GM11168 (cell line): ENCODE measurements at regions not wholly inside any gene's neighbourhood (a gene's known extent, or its start where the extent isn't known, plus 50 kb on each side); places are given as distances from the start of the nearest gene placed in this dataset.
"Not testable (repeated sequence)": the region's sequence is repeated elsewhere in the genome, so short reads cannot be mapped to it uniquely, and the experiment has no call there.

Experiments
- in situ Hi-C: fragments of 300-500 bp; cut with MboI; formaldehyde crosslinking; loops from one replicate; pipeline ENCODE4 v1.12.0; 2022; ENCODE audit warnings: low sequenced_read_pairs; ENCODE audit not compliant: unreplicated experiment

DNA sequence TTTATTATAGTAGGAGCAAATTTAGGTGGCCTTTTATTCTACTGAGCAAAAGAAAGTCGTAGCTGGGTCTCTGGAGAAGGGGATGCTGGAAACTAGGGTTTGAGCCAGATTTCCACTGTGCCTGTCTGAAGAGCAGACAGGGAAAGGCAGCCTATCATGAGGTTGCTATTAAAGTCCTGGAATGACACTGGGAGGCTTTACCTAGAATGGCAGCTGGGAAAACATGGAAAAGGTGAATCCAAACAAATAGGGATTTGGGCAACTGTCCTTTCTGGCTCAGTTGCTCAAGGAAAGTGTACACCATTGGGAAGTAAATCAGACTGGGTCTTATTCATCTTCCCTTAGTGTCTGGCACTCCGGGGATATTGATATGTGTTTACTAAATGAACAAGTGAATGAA, 154.6 kb downstream of the MTX2 start:
- in situ Hi-C loops: no loop called here

DNA sequence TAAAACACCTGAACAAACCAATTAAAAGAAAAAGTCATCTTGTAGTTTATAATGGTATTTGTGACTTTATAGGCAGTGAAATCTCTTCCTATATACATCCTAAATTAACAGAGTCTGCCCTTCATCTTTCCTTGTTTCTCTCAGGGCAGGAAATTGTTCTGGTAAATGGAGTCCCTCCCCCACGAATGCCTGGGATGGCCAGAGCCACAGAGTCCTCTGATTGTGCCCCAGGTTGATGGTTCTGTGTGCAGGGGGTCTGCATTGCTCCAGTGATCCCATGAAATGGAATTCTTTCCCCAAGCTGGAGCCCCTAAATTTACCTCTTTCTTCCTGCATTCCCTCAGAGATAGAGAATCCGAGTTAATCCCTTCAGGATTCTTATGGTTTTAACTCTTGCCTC, 155.5 kb downstream of the MTX2 start:
- in situ Hi-C loops: no loop called here

DNA sequence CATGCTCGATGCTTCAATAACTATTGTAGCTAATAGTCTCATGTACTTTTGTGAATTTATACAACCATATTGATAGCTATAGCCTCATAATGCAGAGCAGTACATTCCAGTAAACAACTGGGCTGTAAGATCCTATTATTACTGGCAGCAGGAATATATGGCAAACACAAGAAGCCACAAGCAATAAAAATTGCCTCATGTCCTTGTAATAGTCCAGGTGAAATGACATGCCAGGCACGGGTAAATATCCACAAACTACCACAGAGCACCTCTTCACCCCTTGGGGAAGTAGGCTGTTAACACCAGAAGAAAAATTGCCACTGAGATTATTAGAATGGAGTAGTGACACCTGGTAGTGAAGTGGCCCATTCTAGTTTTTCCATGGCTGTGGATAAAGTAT, 158.3 kb downstream of the MTX2 start:
- in situ Hi-C loops: no loop called here

DNA sequence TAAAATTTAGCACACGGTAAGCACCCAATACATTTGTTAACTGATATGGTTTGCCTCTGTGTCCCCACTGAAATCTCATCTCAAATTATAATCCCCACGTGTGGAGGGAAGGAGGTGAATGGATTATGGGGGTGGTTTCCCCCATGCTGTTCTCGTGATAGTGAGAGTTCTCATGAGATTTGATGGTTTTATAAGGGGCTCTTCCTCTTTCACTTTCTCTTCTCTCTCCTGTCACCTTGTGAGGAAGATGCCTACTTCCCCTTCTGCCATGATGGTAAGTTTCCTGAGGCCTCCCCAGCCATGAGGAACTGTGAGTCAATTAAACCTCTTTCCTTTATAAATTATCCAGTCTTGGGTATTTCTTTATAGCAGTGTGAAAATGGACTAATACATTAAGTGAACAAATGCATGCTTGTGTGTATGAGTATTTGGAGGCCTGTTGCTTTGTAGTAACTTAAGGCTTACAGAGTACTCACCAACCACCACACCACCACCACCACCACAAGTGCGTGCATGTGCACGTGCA, 159.8 kb downstream of the MTX2 start:
- in situ Hi-C loops: not testable (repeated sequence)

DNA sequence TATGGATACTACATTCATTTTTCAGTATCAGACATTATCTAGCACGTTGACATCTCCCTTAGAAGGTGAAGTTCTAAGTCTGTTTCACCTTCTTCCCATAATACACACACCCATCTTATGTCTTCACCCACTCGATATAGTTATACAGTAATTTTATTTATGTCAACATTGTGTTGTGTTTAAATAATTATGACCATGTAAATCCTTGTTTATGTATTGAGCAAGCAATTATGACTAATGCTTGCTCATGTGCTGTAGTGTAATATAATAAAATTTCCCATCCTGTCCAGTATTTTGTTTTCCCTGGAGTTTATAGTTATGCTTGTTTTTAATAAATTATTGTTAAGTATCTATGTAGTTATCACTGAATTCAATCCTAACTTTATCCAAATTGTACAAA, 163.2 kb downstream of the MTX2 start:
- in situ Hi-C loops: no loop called here

DNA sequence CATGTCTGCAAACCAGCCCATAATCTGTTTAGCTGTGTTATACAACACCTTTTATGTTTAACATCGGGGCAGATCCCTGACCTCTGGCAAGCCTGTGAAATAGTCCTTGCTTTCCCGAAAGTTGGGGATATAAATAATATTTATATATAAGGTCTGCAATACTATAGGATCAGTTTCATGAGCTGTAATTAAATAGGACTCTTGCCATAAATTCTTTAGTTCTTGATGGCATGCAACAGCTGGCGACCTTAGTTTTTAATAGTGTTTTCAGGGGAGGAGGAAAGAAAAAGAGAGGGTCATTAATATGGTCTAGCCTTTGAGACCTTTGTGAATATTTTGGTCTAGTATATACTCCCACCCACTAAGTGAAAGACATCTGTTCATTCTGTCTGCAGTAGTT, 166.5 kb downstream of the MTX2 start:
- in situ Hi-C loops: no loop called here

DNA sequence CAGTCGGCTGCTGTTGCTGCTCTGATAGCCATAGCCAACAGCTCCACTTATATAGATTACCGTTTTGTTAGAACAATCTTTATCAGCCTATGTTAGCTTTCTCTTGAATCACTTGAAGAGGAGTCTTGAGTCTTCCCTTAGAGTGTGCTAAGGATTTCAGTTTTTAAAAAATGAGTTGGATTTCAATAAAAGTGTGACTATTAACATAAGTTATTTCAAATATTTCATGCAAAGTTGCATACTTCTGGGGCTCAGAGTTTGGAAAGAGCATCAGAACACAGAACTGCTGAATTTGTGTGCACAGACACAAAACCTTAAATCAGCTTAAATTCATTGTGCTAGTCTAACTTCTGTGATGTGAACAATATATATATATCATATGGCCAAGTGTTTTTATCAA, 174.7 kb downstream of the MTX2 start:
- in situ Hi-C loops: no loop called here

DNA sequence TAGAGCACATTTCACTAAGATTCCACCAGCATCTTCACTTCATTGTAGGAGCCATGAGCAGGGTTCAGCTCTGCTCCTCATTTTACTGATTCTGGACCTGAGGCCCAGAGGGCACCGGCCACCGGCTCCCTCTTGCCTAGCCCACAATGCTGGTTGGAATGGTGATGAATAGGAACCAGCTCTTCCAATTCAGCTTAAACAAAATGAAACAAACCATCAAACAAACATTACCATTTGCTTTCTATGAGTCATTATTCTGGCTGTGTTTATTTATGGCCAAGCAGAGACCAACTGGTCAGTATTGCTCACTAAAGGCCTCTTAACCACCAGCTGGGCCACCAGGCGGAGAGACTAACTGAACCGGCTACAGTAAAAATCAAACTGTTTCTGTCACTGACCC, 176.7 kb downstream of the MTX2 start:
- in situ Hi-C loops: no loop called here

DNA sequence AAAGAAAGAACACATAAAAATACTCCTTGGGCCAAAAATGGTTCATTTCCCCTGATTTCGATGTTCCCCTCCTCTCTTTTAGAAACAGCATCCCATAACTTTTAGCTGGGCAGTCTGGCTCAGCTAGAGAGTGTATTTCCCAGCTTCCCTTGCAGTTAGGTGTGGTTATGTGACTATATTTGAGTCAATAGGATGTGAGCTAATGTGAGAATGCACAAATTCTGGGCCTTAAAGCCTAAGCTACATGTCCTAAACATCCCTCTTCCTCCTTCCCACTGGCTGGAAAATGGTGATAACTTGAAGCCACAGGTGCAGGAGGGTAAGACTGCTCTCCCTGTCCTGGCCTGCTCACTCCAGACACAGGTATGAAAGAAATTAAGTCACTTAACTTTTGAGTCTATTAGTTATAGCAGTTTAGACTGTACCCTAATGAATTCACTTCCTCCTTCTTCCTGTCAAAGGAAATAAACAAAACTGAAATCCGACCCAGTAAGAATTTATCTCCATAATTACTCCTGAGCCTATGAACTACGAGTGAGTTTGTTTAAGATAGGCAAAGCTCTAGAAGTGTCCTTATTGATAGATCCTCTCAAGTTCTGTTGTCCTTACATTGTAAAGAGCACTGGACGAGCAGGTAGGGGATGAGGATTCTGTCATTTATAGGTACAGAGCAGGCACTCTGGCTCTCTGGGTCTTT, 177.6 kb downstream of the MTX2 start:
- in situ Hi-C loops: no loop called here

DNA sequence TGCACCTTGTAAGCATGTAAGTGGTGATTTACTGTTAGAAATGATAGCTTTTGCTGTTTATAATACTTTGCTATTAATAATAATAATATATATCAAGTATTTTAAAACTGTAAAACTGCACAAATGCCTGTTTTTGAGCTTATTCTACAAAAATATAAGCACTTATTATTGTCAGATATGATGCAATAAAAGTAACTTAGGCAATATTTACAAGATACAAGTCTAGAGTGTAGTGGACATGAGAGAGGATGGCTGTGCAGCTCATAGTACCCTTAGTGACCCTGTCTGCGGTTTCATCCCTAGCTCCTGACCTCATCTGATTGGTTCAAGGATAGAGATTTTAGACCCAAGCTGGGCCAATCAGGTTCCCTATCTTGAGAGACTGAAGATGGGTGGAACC, 178.4 kb downstream of the MTX2 start:
- in situ Hi-C loops: no loop called here

DNA sequence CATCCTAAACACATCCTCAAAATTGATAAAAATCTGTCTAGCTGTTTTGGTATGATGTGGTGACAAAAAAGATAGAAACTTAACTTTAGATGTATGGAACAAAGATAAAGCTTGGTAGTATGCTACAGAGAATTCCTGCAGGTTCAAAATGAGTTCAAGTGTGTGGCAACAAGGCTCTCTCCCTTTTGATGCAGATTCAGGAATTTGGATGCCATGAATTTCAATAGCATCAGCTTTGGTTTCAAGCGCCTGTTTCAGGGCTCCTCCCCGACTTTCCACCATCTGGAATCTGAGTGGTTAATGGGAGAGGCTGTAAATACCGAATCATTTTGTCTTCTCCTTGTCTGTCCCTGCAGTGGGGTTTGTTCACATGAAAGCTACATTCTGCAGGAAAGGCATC, 180.6 kb downstream of the MTX2 start:
- in situ Hi-C loops: loop anchor here (5.0 kb wide), 1 partner anchor 308 kb away; no protein-coding TSS in a partner anchor

DNA sequence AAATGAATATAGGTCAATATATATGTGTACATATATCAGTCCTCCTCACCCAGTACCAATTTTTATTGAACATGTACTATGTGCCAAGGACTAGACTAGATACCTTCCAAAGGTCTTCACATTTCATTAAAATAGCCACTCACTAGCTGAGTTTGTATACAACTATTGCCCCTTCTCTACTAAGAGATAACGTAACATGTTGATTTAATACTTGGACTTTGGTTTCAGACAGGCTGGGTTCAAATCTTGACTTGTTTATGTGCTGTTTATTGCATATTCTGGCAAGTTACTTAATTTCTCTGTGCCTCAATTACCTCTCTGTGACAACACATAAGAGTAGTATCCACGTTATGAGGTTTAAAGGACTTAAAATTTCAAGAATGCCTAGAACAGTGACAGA, 184.5 kb downstream of the MTX2 start:
- in situ Hi-C loops: loop anchor here (5.0 kb wide), 1 partner anchor 311 kb away; no protein-coding TSS in a partner anchor

DNA sequence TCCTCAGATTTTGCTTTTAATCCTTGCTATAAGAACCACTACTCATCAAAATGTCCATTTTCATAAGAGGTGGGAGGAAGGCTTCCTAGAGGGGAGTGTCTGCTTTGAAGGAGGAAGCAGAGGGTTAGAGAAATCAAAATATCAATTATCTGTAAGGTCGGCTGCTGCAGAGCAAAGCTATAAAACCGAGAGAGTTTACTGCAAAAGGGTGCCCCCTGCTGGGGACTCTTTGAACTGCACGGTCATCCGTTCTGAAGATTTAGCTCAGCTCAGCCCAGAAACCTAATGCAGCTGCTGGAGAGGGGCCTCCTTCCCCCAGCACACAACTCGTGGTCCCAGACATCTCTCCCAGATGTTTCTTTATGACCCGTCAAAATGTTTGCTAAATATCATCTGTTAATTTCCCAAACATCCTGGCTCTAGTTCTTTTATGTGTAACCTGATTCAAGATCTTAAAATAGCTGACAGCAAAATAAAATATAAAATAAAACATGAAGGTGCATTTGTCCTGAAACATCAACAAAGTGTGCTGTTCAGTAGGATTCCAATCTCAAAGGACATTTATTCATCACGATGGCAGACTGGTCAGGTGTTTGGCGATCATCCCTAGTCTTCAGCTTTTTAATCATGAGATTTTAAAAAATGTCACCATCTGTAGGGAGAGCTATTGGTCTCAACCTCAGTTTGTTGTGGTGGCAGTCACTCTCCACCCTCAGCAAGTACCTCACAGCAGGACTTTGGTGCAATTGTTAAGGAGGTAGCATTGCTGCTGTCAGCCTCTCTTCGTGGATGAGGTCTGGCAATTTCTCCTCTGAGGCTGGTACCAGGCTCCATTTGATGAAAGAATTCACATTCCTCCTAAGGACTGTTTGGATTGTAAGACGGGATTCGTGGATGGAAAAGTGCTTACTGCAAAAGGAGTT, 185.9 kb downstream of the MTX2 start:
- in situ Hi-C loops: loop anchor here (5.0 kb wide), 1 partner anchor 313 kb away; no protein-coding TSS in a partner anchor

DNA sequence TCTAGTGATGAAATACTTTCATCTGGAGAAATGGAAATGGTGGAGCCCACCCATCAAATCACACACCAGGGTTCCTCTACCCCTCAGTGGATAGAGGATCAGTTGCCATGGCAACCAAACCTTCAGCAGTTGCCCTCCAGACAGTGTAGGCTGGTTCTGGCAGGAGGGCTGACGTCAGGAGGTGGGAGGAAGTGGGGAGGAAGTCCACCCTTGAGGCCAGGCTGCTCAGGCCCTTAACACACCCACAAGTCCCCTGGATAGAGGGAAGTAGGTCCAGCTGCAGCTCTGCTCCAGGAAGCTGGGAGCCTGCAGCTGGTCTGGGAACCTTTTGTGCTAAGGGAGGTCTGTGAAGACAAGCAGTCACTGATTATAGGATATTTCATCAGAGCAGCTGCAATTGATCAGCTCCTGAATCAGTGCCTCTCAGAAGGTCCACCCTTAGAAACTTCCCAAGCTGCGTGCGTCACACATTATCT, 186.6 kb downstream of the MTX2 start:
- in situ Hi-C loops: no loop called here

DNA sequence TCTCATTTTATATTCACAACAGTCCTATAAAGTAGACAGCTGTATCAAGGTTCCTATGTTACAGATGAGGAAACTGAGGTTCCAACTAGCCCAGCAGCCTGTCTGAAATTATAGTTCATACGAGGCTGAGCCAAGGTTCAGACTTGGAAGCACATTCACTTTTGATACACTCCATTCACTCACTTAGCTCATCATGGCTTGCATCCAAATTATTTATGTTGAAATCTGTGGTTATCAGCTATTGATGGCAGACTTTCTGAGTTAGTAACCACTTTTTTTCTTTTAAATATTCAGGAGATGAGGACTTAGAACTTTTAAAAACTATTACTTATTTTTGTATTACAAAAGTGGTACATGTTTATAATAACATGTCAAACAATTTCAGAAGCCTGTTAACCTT, 188.2 kb downstream of the MTX2 start:
- in situ Hi-C loops: no loop called here

DNA sequence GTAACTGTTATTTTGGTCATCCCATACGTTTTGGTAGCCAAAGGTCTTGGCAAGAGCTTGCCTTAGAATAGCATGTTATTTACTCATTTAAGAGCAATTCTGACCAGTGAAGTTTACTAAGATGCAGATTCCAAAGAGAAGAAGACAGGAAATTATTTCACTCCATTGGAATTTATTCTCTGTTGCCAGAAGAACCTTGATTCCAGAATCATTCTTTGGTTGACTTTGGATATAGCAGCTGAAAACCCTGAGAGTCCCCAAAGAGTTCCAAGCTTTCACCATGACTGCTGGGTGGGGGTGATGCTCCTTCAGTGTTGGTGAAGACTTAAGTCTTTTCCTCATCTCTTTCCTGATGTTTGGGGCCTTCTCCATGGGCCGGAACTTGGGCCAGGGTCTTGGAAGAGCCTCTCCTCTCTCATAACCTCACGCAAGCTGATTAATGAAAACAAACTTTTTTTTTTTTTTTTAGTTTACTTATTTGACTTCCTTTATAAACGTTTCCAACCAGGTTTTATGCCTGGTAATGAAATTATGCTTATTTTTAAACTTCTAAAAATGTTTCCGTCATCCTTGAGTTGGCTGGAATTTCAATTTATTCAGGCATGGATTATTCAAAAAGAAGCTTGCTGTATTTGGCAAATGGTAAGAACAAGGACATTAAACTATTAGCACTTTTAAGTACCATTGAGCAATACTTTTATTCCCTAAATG, 192.0 kb downstream of the MTX2 start:
- in situ Hi-C loops: no loop called here

DNA sequence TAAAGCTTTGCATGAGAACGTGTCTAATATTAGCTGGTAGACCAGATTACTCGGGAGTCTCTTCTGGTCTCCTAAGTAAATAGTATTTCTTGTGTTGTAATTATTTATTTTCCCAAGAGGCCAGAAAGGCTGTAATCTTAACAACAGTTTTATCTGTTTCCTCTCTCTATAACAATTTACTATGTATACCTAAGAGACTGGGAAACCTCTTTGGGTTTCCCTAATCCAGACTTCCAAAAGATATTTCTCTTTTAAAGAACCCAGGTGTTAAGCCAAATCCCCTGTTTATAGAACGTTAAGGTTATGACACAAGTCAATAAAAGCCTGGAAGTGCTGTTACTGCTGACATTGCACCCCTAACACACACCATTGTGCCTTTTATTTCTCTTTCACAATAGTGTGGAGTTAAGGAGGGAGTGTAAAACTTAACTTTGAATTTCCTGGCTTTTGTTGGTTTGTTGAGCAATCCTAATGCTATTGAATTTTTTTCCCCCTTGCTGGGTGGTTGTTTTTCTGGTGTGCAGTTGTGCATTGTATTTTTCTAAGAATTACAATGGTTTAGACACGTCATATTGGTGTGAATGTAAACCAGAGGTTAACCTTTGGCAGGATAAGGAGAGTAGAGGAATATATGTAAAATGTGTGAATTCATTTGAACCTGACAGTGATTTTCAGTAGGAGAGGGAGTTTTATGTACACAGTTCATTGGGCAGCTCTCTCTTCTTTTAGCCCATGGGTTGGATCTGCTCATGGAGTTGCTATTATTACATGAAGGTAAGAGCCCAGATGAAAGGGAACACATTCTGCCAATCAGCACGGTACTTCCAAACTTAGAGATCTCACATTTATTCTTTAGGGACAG, 192.8 kb downstream of the MTX2 start:
- in situ Hi-C loops: no loop called here

DNA sequence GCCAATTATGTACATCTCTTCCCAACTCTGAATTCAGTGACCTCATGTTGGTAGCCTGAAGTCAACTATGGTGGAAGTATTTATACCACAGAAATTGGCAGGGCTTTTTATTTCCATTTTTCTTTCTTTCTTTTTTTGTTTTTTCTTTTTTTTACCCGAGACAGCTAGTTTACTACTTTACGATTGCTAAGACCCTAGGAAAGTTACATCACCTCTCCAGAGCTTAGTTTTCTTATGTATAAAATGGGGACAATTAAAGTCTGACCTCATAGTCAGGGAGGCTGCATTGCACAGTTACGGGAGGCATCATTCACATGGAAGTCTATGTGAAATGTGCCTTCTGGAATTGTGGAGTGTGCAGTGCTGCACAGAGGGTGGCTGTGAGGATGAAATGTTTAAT, 194.3 kb downstream of the MTX2 start:
- in situ Hi-C loops: no loop called here

DNA sequence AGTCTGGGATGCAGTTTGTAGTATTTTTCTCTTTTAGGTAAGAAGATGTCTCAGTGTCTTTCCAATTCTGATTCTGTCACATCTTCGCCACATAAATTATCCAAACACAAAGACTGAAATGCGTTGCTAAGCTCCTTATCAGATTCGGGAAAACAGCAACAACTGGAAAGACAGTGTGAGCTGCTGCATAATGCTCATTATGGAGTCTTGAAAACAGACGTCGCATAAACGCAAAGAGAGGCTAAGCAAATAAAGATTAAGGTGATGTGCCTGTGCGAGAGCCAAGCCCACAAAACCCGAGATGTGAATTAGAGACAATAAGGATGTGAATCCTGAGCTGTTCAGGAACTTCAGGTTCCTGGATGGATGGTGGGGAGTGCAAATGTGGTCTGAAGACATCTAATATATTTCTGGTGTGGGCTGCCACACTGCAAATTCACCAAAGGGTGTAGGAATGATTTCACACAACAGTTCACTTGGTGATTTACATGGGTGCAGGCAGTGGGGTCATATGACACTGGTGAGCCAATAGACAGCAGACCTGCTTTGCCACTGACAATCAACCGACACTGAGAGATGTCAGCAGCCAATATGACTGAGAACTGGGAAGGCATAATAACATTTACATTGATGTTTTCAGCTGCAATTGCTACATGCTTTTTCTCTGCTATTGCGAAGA, 195.8 kb downstream of the MTX2 start:
- in situ Hi-C loops: no loop called here
